ENCODE measurements at regions not wholly inside any gene's neighbourhood (a gene's known extent, or its start where the extent isn't known, plus 50 kb on each side); places are given as distances from the start of the nearest gene placed in this dataset.

GRCh38 chr21:41683815-41684214, 83.0 kb downstream of the RIPK4 start (continued):
- TF ChIP-seq ZKSCAN5 (CRISPR knock-in tag; IDR thresholded peaks at IDR 0.05) (no peak), BCL6 (CRISPR knock-in tag; IDR thresholded peaks at IDR 0.05) (peak; percentile 43; the same call in 1 of the 2 replicates), HNF4A (CRISPR knock-in tag; IDR thresholded peaks at IDR 0.05) (peak; percentile 12; the same call in 1 of the 2 replicates), REXO4 (CRISPR knock-in tag; IDR thresholded peaks at IDR 0.05; ENCODE audit: borderline replicate concordance) (no peak), ZNF317 (CRISPR knock-in tag; IDR thresholded peaks at IDR 0.05) (no peak), ZNF143 (CRISPR knock-in tag; IDR thresholded peaks at IDR 0.05) (no peak), CREM (IDR thresholded peaks at IDR 0.05) (no peak), CREM (CRISPR knock-in tag; IDR thresholded peaks at IDR 0.05) (no peak), ETS1 (CRISPR knock-in tag; IDR thresholded peaks at IDR 0.05) (no peak), IKZF1 (IDR thresholded peaks at IDR 0.05) (no peak), SKIL (CRISPR knock-in tag; IDR thresholded peaks at IDR 0.05; ENCODE audit: borderline replicate concordance) (no peak), MED1 (CRISPR knock-in tag; IDR thresholded peaks at IDR 0.05) (no peak), ZBTB7B (CRISPR knock-in tag; IDR thresholded peaks at IDR 0.05) (no peak), TFAP4 (IDR thresholded peaks at IDR 0.05; ENCODE audit: borderline replicate concordance, low read depth) (peak; percentile 55; the same call in 1 of the 2 replicates), RNF219 (CRISPR knock-in tag; IDR thresholded peaks at IDR 0.05) (no peak), CBX1 (IDR thresholded peaks at IDR 0.05; ENCODE audit: low read depth) (no peak), SOX6 (IDR thresholded peaks at IDR 0.05) (no peak), SOX6 (CRISPR knock-in tag; IDR thresholded peaks at IDR 0.05) (no peak), XBP1 (CRISPR knock-in tag; IDR thresholded peaks at IDR 0.05) (no peak), MNT (IDR thresholded peaks at IDR 0.05) (no peak), ZSCAN25 (CRISPR knock-in tag; IDR thresholded peaks at IDR 0.05) (no peak), ZNF563 (CRISPR knock-in tag; IDR thresholded peaks at IDR 0.05) (no peak), SMAD1 (CRISPR knock-in tag; IDR thresholded peaks at IDR 0.05; ENCODE audit: borderline replicate concordance, low read depth) (no peak), MEIS1 (CRISPR knock-in tag; IDR thresholded peaks at IDR 0.05; ENCODE audit: borderline replicate concordance) (no peak), ZNF576 (CRISPR knock-in tag; IDR thresholded peaks at IDR 0.05) (no peak), ZNF777 (CRISPR knock-in tag; IDR thresholded peaks at IDR 0.05) (no peak)

All from HepG2 (cell line).